Suppressor macrophage (primary cell): ENCODE measurements at regions not wholly inside any gene's neighbourhood (a gene's known extent, or its start where the extent isn't known, plus 50 kb on each side); places are given as distances from the start of the nearest gene placed in this dataset.

Experiments used
- DNase-seq, 4 experiments: peaks; one replicate each; pipeline ENCODE4 v3.0.0-alpha.2; 2020 to 2022

- DNase-seq = no peak
Measured at GRCh38 chr6:137352859-137353258, 133.7 kb upstream of the IFNGR1 start.

- peak; percentile 88 to 97 (median 90) for DNase-seq
Measured at GRCh38 chr6:137351890-137352289, 132.7 kb upstream of the IFNGR1 start.

GRCh38 chr6:137350857-137351256 lies 131.7 kb upstream of the IFNGR1 start:
- no peak for DNase-seq

- DNase-seq = no peak
Measured at GRCh38 chr6:137349856-137350830, 131.0 kb upstream of the IFNGR1 start.

- DNase-seq = no peak
Measured at GRCh38 chr6:137348777-137349176, 129.6 kb upstream of the IFNGR1 start.

- DNase-seq = no peak
Measured at GRCh38 chr6:137343241-137343640, 124.1 kb upstream of the IFNGR1 start.

GRCh38 chr6:137342607-137343190 lies 123.5 kb upstream of the IFNGR1 start:
- DNase-seq = peak in 2 of 4 experiments; percentile 13 to 17

- DNase-seq = peak; percentile 35 to 55 (median 44)
Measured at GRCh38 chr6:137341681-137342195, 122.6 kb upstream of the IFNGR1 start.

GRCh38 chr6:137339929-137340559 lies 120.9 kb upstream of the IFNGR1 start:
- DNase-seq = peak in 1 of 4 experiments; percentile 22

- no peak for DNase-seq
Measured at GRCh38 chr6:137334884-137335283, 115.7 kb upstream of the IFNGR1 start.

GRCh38 chr6:137334094-137334493 lies 114.9 kb upstream of the IFNGR1 start:
- DNase-seq = no peak

- no peak for DNase-seq
Measured at GRCh38 chr6:137332637-137333280, 113.6 kb upstream of the IFNGR1 start.

GRCh38 chr6:137323860-137324259 lies 104.7 kb upstream of the IFNGR1 start:
- peak in 1 of 4 experiments; percentile 28 for DNase-seq

GRCh38 chr6:137320271-137320670 lies 101.1 kb upstream of the IFNGR1 start:
- no peak for DNase-seq

GRCh38 chr6:137316626-137317025 lies 97.4 kb upstream of the IFNGR1 start:
- DNase-seq = no peak

GRCh38 chr6:137315081-137315480 lies 95.9 kb upstream of the IFNGR1 start:
- peak; percentile 63 to 87 (median 76) for DNase-seq

- DNase-seq = peak; percentile 76 to 92 (median 81)
Measured at GRCh38 chr6:137313928-137314855, 95.0 kb upstream of the IFNGR1 start.

- no peak for DNase-seq
Measured at GRCh38 chr6:137313211-137313610, 94.0 kb upstream of the IFNGR1 start.

GRCh38 chr6:137311940-137312339 lies 92.8 kb upstream of the IFNGR1 start:
- no peak for DNase-seq

- DNase-seq = peak; percentile 85 to 94 (median 92)
Measured at GRCh38 chr6:137309078-137309762, 90.0 kb upstream of the IFNGR1 start.
